ENCODE measurements at regions not wholly inside any gene's neighbourhood (a gene's known extent, or its start where the extent isn't known, plus 50 kb on each side); places are given as distances from the start of the nearest gene placed in this dataset.

DNA sequence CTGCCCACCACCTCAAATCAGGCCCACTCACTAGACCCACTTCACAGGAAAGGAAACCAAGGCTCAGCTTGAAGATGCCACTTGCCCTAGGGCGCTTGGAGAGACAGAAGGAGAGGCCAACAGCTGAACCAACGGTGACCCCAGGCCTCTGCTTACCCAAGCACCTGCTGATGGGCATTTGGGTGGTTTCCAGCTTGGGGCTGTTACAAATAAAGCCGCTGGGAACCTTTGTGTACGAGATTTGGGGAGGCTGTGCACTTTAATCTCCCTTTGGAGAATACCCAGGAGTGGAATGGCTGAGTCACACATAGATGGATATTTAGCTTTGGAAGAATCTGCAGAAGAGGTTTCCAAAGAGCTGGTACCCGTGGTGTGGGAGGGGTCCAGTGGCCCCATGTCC lies 50.9 kb upstream of the LINC01488 start:
- no peak for DNase-seq (ENCODE audit: low read depth in 2 of 2)

DNA sequence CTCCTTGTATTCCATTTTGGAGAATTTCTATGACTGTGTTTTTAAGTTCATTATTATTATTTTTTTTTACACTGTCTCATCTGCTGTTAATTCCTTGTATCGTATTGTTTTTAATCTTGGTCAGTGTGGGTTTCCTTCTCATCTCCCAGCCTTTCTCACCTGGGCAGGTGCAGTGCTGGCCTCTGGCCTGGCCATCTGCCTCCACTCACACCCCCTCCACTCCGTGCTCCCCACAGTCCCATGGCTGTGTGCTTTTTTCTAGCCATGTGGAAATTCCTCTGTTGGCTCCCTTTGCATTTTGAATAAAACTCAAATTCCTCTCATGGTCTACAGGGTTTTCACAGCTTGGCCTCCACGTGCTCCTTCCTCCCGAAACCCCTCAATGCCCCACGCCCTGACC lies 50.3 kb upstream of the LINC01488 start:
- no peak for DNase-seq (ENCODE audit: low read depth in 2 of 2)

Data from stimulated activated CD8-positive, alpha-beta memory T cell treated with anti-CD3 and anti-CD28 coated beads, Interleukin-7, amount 100 ng/mL, for 4 hours (primary cell).